Activated naive CD8-positive, alpha-beta T cell treated with anti-CD3 and anti-CD28 coated beads, Interleukin-2, amount 10 ng/mL, durations not matched to agents 7 days and 5 days (primary cell): ENCODE measurements at regions not wholly inside any gene's neighbourhood (a gene's known extent, or its start where the extent isn't known, plus 50 kb on each side); places are given as distances from the start of the nearest gene placed in this dataset.

Source experiments
- ATAC-seq: fragments of 150-1000 bp; cut with Tn5 transposase; one replicate; pipeline ENCODE4 v1.10.0; 2021; ENCODE audit warnings: low read depth, moderate library complexity
- POLR2A ChIA-PET: fragments of 350-600 bp; sonication (Branson Sonifier 250); formaldehyde crosslinking; loops from one replicate; lab custom pipeline; 2021; ENCODE audit warnings: antibody characterized with exemption; lab: Charles Lee
- DNase-seq: peaks from one replicate; pipeline ENCODE4 v3.0.0; 2021
- H3K27ac Mint-ChIP-seq: one replicate; pipeline ENCODE4 v1.8.0; 2022; ENCODE audit warnings: mild to moderate bottlenecking, mixed read lengths
- H3K27me3 Mint-ChIP-seq: one replicate; pipeline ENCODE4 v1.8.0; 2022; ENCODE audit warnings: mild to moderate bottlenecking, moderate library complexity, mixed read lengths
- H3K36me3 Mint-ChIP-seq: one replicate; pipeline ENCODE4 v1.8.0; 2021; ENCODE audit warnings: mild to moderate bottlenecking, mixed read lengths
- H3K4me1 Mint-ChIP-seq: one replicate; pipeline ENCODE4 v1.8.0; 2021; ENCODE audit warnings: mixed read lengths
- H3K4me3 Mint-ChIP-seq: one replicate; pipeline ENCODE4 v1.8.0; 2022; ENCODE audit warnings: mild to moderate bottlenecking, moderate library complexity, mixed read lengths
- H3K9me3 Mint-ChIP-seq: one replicate; pipeline ENCODE4 v1.8.0; 2021; ENCODE audit warnings: mixed read lengths

GRCh38 chr5:33231935-33232334 is 208.8 kb upstream of the TARS1 start:
- Mint-ChIP-seq H3K9me3 (no peaks in the 10 kb centered on the region), H3K4me3 (no peak overlapping the region), H3K36me3 (no peaks in the 10 kb centered on the region), H3K27me3 (no peaks in the 10 kb centered on the region), H3K4me1 (peaks cover 16% of the 10 kb centered on the region), H3K27ac (no peak overlapping the region)
- DNase-seq (no peak), ATAC-seq (no peak)
- POLR2A ChIA-PET, result no interaction called here

GRCh38 chr5:33232731-33233505 is 207.8 kb upstream of the TARS1 start:
- Mint-ChIP-seq H3K27me3 (no peaks in the 10 kb centered on the region), H3K27ac (no peak overlapping the region), H3K4me1 (peaks cover 16% of the 10 kb centered on the region), H3K9me3 (no peaks in the 10 kb centered on the region), H3K4me3 (no peak overlapping the region), H3K36me3 (no peaks in the 10 kb centered on the region)
- DNase-seq (no peak), ATAC-seq (no peak)
- POLR2A ChIA-PET, result no interaction called here

- no peaks in the 10 kb centered on the region for H3K9me3 Mint-ChIP-seq
- H3K36me3 Mint-ChIP-seq, result no peaks in the 10 kb centered on the region
- POLR2A ChIA-PET, result no interaction called here
- peak overlapping the region; percentile 21 for H3K4me3 Mint-ChIP-seq
- DNase-seq, result no peak
- H3K4me1 Mint-ChIP-seq, result peaks cover 16% of the 10 kb centered on the region
- H3K27me3 Mint-ChIP-seq, result no peaks in the 10 kb centered on the region
- H3K27ac Mint-ChIP-seq, result peak overlapping the region; percentile 66
- ATAC-seq, result no peak
Observed at GRCh38 chr5:33235304-33235703, 205.5 kb upstream of the TARS1 start.

- no peaks in the 10 kb centered on the region for H3K9me3 Mint-ChIP-seq
- ATAC-seq, result peak; percentile 97
- H3K27me3 Mint-ChIP-seq, result no peaks in the 10 kb centered on the region
- no peaks in the 10 kb centered on the region for H3K36me3 Mint-ChIP-seq
- peak overlapping the region; percentile 66 for H3K27ac Mint-ChIP-seq
- peaks cover 16% of the 10 kb centered on the region for H3K4me1 Mint-ChIP-seq
- no peak for DNase-seq
- peak overlapping the region; percentile 21 for H3K4me3 Mint-ChIP-seq
- POLR2A ChIA-PET, result no interaction called here
Observed at GRCh38 chr5:33235824-33236223, 204.9 kb upstream of the TARS1 start.

- ATAC-seq (no peak), DNase-seq (no peak)
- Mint-ChIP-seq H3K4me1 (peaks cover 28% of the 10 kb centered on the region), H3K9me3 (no peaks in the 10 kb centered on the region), H3K36me3 (no peaks in the 10 kb centered on the region), H3K27ac (peak overlapping the region; percentile 32), H3K4me3 (no peak overlapping the region), H3K27me3 (no peaks in the 10 kb centered on the region)
- POLR2A ChIA-PET, result no interaction called here
Observed at GRCh38 chr5:33237471-33237870, 203.3 kb upstream of the TARS1 start.

GRCh38 chr5:33238826-33239695 is 201.7 kb upstream of the TARS1 start:
- no peaks in the 10 kb centered on the region for H3K9me3 Mint-ChIP-seq
- ATAC-seq (no peak), DNase-seq (no peak)
- no peak overlapping the region for H3K4me3 Mint-ChIP-seq
- H3K4me1 Mint-ChIP-seq, result peaks cover 28% of the 10 kb centered on the region
- POLR2A ChIA-PET, result no interaction called here
- no peak overlapping the region for H3K27ac Mint-ChIP-seq
- no peaks in the 10 kb centered on the region for H3K36me3 Mint-ChIP-seq
- no peaks in the 10 kb centered on the region for H3K27me3 Mint-ChIP-seq

GRCh38 chr5:33240558-33240957 is 200.2 kb upstream of the TARS1 start:
- peaks cover 2% of the 10 kb centered on the region for H3K27me3 Mint-ChIP-seq
- no peak overlapping the region for H3K27ac Mint-ChIP-seq
- H3K36me3 Mint-ChIP-seq, result no peaks in the 10 kb centered on the region
- no peak overlapping the region for H3K4me3 Mint-ChIP-seq
- H3K4me1 Mint-ChIP-seq, result peaks cover 23% of the 10 kb centered on the region
- no peak for DNase-seq
- ATAC-seq, result no peak
- peaks cover 3% of the 10 kb centered on the region for H3K9me3 Mint-ChIP-seq
- POLR2A ChIA-PET, result no interaction called here

GRCh38 chr5:33241802-33242201 is 199.0 kb upstream of the TARS1 start:
- no peak for DNase-seq

GRCh38 chr5:33242277-33242676 is 198.5 kb upstream of the TARS1 start:
- Mint-ChIP-seq H3K4me3 (peak overlapping the region; percentile 53), H3K9me3 (peaks cover 3% of the 10 kb centered on the region), H3K36me3 (no peaks in the 10 kb centered on the region), H3K27me3 (peaks cover 3% of the 10 kb centered on the region), H3K27ac (peak overlapping the region; percentile 74), H3K4me1 (peaks cover 12% of the 10 kb centered on the region)
- POLR2A ChIA-PET, result interaction anchor here (1.5 kb wide), 1 partner anchor 199 kb away, joined by 3 read pairs; the partner anchor contains the start of gene TARS1
- ATAC-seq (no peak), DNase-seq (no peak)

More at GRCh38 chr5:33241802-33242201, 199.0 kb upstream of the TARS1 start:
- POLR2A ChIA-PET, result interaction anchor here (1.5 kb wide), 1 partner anchor 199 kb away, joined by 3 read pairs; the partner anchor contains the start of gene TARS1
- peak overlapping the region; percentile 74 for H3K27ac Mint-ChIP-seq
- peak overlapping the region; percentile 53 for H3K4me3 Mint-ChIP-seq
- peaks cover 3% of the 10 kb centered on the region for H3K27me3 Mint-ChIP-seq
- ATAC-seq, result peak; percentile 84
- peaks cover 3% of the 10 kb centered on the region for H3K9me3 Mint-ChIP-seq
- H3K4me1 Mint-ChIP-seq, result peaks cover 13% of the 10 kb centered on the region
- no peaks in the 10 kb centered on the region for H3K36me3 Mint-ChIP-seq

GRCh38 chr5:33244441-33245150 is 196.2 kb upstream of the TARS1 start:
- Mint-ChIP-seq H3K27me3 (peaks cover 3% of the 10 kb centered on the region), H3K36me3 (no peaks in the 10 kb centered on the region), H3K27ac (no peak overlapping the region), H3K4me1 (peaks cover 12% of the 10 kb centered on the region), H3K4me3 (no peak overlapping the region), H3K9me3 (peaks cover 3% of the 10 kb centered on the region)
- POLR2A ChIA-PET, result no interaction called here
- DNase-seq (no peak), ATAC-seq (no peak)

- H3K9me3 Mint-ChIP-seq, result no peaks in the 10 kb centered on the region
- DNase-seq (no peak), ATAC-seq (no peak)
- H3K27me3 Mint-ChIP-seq, result peaks cover 6% of the 10 kb centered on the region
- H3K36me3 Mint-ChIP-seq, result no peaks in the 10 kb centered on the region
- POLR2A ChIA-PET, result no interaction called here
- H3K27ac Mint-ChIP-seq, result no peak overlapping the region
- H3K4me1 Mint-ChIP-seq, result no peaks in the 10 kb centered on the region
- H3K4me3 Mint-ChIP-seq, result no peak overlapping the region
Observed at GRCh38 chr5:33254579-33254978, 186.2 kb upstream of the TARS1 start.

- H3K9me3 Mint-ChIP-seq, result no peaks in the 10 kb centered on the region
- ATAC-seq (no peak), DNase-seq (no peak)
- H3K27me3 Mint-ChIP-seq, result peaks cover 3% of the 10 kb centered on the region
- H3K36me3 Mint-ChIP-seq, result no peaks in the 10 kb centered on the region
- no peaks in the 10 kb centered on the region for H3K4me1 Mint-ChIP-seq
- no peak overlapping the region for H3K4me3 Mint-ChIP-seq
- POLR2A ChIA-PET, result no interaction called here
- no peak overlapping the region for H3K27ac Mint-ChIP-seq
Observed at GRCh38 chr5:33257807-33258429, 182.8 kb upstream of the TARS1 start.

- no peak for DNase-seq
- no peaks in the 10 kb centered on the region for H3K36me3 Mint-ChIP-seq
- POLR2A ChIA-PET, result no interaction called here
- H3K9me3 Mint-ChIP-seq, result no peaks in the 10 kb centered on the region
- no peak for ATAC-seq
- no peak overlapping the region for H3K27ac Mint-ChIP-seq
- H3K27me3 Mint-ChIP-seq, result peaks cover 3% of the 10 kb centered on the region
- no peak overlapping the region for H3K4me3 Mint-ChIP-seq
- H3K4me1 Mint-ChIP-seq, result no peaks in the 10 kb centered on the region
Observed at GRCh38 chr5:33258553-33258952, 182.2 kb upstream of the TARS1 start.
